ENCODE measurements at regions not wholly inside any gene's neighbourhood (a gene's known extent, or its start where the extent isn't known, plus 50 kb on each side); places are given as distances from the start of the nearest gene placed in this dataset.

GRCh38 chr15:97141871-97142270 lies 811.4 kb downstream of the NR2F2 start:
- no peak for TF ChIP-seq CTCF (IDR thresholded peaks at IDR 0.05)
- TF ChIP-seq POLR2A (IDR thresholded peaks at IDR 0.05): no peak

All from thyroid gland (tissue), 4 donors.